ENCODE measurements at regions not wholly inside any gene's neighbourhood (a gene's known extent, or its start where the extent isn't known, plus 50 kb on each side); places are given as distances from the start of the nearest gene placed in this dataset.

DNA sequence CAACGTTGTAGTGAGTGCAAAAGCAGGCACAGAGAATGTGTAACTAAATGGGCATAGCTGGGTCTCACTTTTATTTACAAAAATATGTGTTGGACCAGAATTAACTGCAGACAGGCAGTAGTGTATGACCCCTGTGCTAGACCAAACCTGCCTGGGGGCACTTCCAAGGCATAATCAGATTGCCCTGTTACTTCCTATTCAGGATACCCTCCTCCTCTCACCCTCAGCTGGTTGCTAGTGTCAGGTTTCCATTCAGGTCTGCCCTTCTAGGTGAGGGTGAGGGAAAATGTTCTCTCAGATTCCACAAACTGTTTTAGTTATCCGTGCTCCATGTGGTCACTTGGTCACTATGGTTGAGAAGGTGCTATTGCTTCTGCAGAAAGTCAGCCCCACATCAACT, 387.3 kb downstream of the LMX1A start:
- H3K4me2 ChIP-seq (ENCODE audit: low read depth, low read length) = no peak overlapping the region
- H2AK9ac ChIP-seq (replicated peaks; ENCODE audit: low read depth, low read length, poor library complexity) = no peak overlapping the region
- dilution Hi-C loops (cut with HindIII; ENCODE audit: low sequenced_read_pairs, unreplicated experiment) = no loop called here
- no peaks in the 10 kb centered on the region for H3K9me3 ChIP-seq (ENCODE audit: control insufficient read depth, insufficient read depth, low read length)
- H2BK20ac ChIP-seq (ENCODE audit: low read depth, low read length) = no peak overlapping the region
- no peak overlapping the region for H3K14ac ChIP-seq (replicated peaks; ENCODE audit: low read depth, low read length)
- no peak overlapping the region for H2AFZ ChIP-seq (replicated peaks; ENCODE audit: low read length, poor library complexity)
- ChIA-PET CTCF (no interaction called here), POLR2A (ENCODE audit: unreplicated experiment) (no interaction called here)
- no peaks in the 10 kb centered on the region for H3K79me1 ChIP-seq (ENCODE audit: low read depth in 1 of 2, low read length in 2 of 2)
- no peak overlapping the region for H2AK5ac ChIP-seq (ENCODE audit: low read depth, low read length)
- H3K9ac ChIP-seq (ENCODE audit: low read depth, low read length) = no peak overlapping the region
- H2BK120ac ChIP-seq (ENCODE audit: low read depth, low read length) = no peak overlapping the region
- no peak overlapping the region for H2BK15ac ChIP-seq (ENCODE audit: low read depth, low read length)
- H3K27me3 ChIP-seq (ENCODE audit: control insufficient read depth, insufficient read depth, low read length) = no peaks in the 10 kb centered on the region
- H3K9me1 ChIP-seq (ENCODE audit: insufficient read depth, low read length) = no peaks in the 10 kb centered on the region
- H4K20me1 ChIP-seq (ENCODE audit: insufficient read depth, low read length) = no peaks in the 10 kb centered on the region
- H4K8ac ChIP-seq (ENCODE audit: low read depth in 2 of 2, low read length in 2 of 2) = no peak overlapping the region
- no peak overlapping the region for H4K5ac ChIP-seq (ENCODE audit: low read depth, low read length)
- no peak overlapping the region for H2BK5ac ChIP-seq (ENCODE audit: low read depth, low read length, poor library complexity, severe bottlenecking)
- no peak overlapping the region for H4K91ac ChIP-seq (ENCODE audit: insufficient read depth, low read depth, low read length)
- H3K27ac ChIP-seq (ENCODE audit: insufficient read depth, low read length) = no peak overlapping the region
- in situ Hi-C loops (cut with MboI; ENCODE audit: low sequenced_read_pairs) = no loop called here
- no TSS peak for BruUV-seq (replicated peaks)
- H3K36me3 ChIP-seq (ENCODE audit: control insufficient read depth, insufficient read depth, low read length) = no peaks in the 10 kb centered on the region
- H3K56ac ChIP-seq (ENCODE audit: extremely low read depth, insufficient read depth, low read length) = no peak overlapping the region
- H3K4ac ChIP-seq (ENCODE audit: low read depth, low read length) = no peak overlapping the region
- no peak overlapping the region for H3K18ac ChIP-seq (ENCODE audit: low read depth, low read length)
- H3K23ac ChIP-seq (ENCODE audit: low read depth, low read length) = no peak overlapping the region
- TF ChIP-seq, protein P1, sequence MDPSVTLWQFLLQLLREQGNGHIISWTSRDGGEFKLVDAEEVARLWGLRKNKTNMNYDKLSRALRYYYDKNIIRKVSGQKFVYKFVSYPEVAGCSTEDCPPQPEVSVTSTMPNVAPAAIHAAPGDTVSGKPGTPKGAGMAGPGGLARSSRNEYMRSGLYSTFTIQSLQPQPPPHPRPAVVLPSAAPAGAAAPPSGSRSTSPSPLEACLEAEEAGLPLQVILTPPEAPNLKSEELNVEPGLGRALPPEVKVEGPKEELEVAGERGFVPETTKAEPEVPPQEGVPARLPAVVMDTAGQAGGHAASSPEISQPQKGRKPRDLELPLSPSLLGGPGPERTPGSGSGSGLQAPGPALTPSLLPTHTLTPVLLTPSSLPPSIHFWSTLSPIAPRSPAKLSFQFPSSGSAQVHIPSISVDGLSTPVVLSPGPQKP (IDR thresholded peaks at IDR 0.05; ENCODE audit: borderline replicate concordance, low read depth, low read length) = no peak
- TF ChIP-seq MXI1 (IDR thresholded peaks at IDR 0.05; ENCODE audit: borderline replicate concordance, low read depth, low read length) (no peak), SMC3 (IDR thresholded peaks at IDR 0.05; ENCODE audit: low read depth, low read length) (no peak), BHLHE40 (IDR thresholded peaks at IDR 0.05; ENCODE audit: low read depth, low read length) (no peak), MAFK (IDR thresholded peaks at IDR 0.05; ENCODE audit: low read depth, low read length) (no peak), NFE2L2 (IDR thresholded peaks at IDR 0.05; ENCODE audit: low read depth, low read length) (no peak), RAD21 (IDR thresholded peaks at IDR 0.05; ENCODE audit: low read length) (no peak), MAZ (IDR thresholded peaks at IDR 0.05; ENCODE audit: borderline replicate concordance, low read depth, low read length) (no peak), RFX5 (IDR thresholded peaks at IDR 0.05; ENCODE audit: low read depth, low read length) (no peak), CEBPB (IDR thresholded peaks at IDR 0.05; ENCODE audit: low read depth, low read length) (no peak)
- TF ChIP-seq, protein P2, sequence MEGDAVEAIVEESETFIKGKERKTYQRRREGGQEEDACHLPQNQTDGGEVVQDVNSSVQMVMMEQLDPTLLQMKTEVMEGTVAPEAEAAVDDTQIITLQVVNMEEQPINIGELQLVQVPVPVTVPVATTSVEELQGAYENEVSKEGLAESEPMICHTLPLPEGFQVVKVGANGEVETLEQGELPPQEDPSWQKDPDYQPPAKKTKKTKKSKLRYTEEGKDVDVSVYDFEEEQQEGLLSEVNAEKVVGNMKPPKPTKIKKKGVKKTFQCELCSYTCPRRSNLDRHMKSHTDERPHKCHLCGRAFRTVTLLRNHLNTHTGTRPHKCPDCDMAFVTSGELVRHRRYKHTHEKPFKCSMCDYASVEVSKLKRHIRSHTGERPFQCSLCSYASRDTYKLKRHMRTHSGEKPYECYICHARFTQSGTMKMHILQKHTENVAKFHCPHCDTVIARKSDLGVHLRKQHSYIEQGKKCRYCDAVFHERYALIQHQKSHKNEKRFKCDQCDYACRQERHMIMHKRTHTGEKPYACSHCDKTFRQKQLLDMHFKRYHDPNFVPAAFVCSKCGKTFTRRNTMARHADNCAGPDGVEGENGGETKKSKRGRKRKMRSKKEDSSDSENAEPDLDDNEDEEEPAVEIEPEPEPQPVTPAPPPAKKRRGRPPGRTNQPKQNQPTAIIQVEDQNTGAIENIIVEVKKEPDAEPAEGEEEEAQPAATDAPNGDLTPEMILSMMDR (conservative IDR thresholded peaks at IDR 0.05; ENCODE audit: low read depth, low read length) = no peak
- TF ChIP-seq, protein P3, sequence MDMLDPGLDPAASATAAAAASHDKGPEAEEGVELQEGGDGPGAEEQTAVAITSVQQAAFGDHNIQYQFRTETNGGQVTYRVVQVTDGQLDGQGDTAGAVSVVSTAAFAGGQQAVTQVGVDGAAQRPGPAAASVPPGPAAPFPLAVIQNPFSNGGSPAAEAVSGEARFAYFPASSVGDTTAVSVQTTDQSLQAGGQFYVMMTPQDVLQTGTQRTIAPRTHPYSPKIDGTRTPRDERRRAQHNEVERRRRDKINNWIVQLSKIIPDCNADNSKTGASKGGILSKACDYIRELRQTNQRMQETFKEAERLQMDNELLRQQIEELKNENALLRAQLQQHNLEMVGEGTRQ (IDR thresholded peaks at IDR 0.05; ENCODE audit: low read depth, low read length) = no peak
- intact Hi-C loops (cut with micrococcal nuclease) = no loop called here
- ATAC-seq (ENCODE audit: low read depth) (no peak), DNase-seq (no peak)
- no peak overlapping the region for H3K4me3 ChIP-seq (ENCODE audit: insufficient read depth, low read depth, low read length)
- no CpG with 5 or more reads among the region's 2 CpGs for whole genome bisulfite sequencing, 2 experiments (ENCODE audit: extremely low coverage in 2 of 2, insufficient read length in 1 of 2)
- no peaks in the 10 kb centered on the region for H3K4me1 ChIP-seq (ENCODE audit: control insufficient read depth, insufficient read depth, low read length)

All from IMR-90 (cell line).